ENCODE measurements at regions not wholly inside any gene's neighbourhood (a gene's known extent, or its start where the extent isn't known, plus 50 kb on each side); places are given as distances from the start of the nearest gene placed in this dataset.

- POLR2A ChIA-PET (ENCODE audit: unreplicated experiment): no interaction called here
- TF ChIP-seq EZH2 (IDR thresholded peaks at IDR 0.05; ENCODE audit: low read depth) (no peak), CTCF (conservative IDR thresholded peaks at IDR 0.05) (no peak)
- H4K20me1 ChIP-seq (ENCODE audit: insufficient read depth): peaks cover 4% of the 10 kb centered on the region; the same call in 1 of the 2 replicates
- CTCF ChIA-PET: no interaction called here
- no peak overlapping the region for H2AFZ ChIP-seq
- H3K4me2 ChIP-seq: no peak overlapping the region
- H3F3A ChIP-seq (ENCODE audit: insufficient read depth, low read depth): no peaks in the 10 kb centered on the region
- H3K9me2 ChIP-seq (ENCODE audit: insufficient read depth): no peaks in the 10 kb centered on the region
- no peak overlapping the region for H3K27ac ChIP-seq
- H3K36me3 ChIP-seq (ENCODE audit: low read depth): no peaks in the 10 kb centered on the region
- H3K27me3 ChIP-seq (ENCODE audit: insufficient read depth, low read depth): peaks cover 98% of the 10 kb centered on the region
- H3K79me2 ChIP-seq (ENCODE audit: low read depth): no peaks in the 10 kb centered on the region
- no peaks in the 10 kb centered on the region for H3K4me1 ChIP-seq (replicated peaks; ENCODE audit: insufficient read depth)
- DNase-seq: no peak
- H3K9me3 ChIP-seq (ENCODE audit: insufficient read depth, low read depth): no peaks in the 10 kb centered on the region
- intact Hi-C loops (cut with micrococcal nuclease; ENCODE audit: unreplicated experiment): no loop called here
- no TSS peak for BruUV-seq (replicated peaks)
- H3K4me3 ChIP-seq: no peak overlapping the region
These were observed 65.2 kb downstream of the SOX1 start for GRCh38 chr13:112132142-112132541.

- intact Hi-C loops (cut with micrococcal nuclease; ENCODE audit: unreplicated experiment): no loop called here
- ChIA-PET CTCF (no interaction called here), POLR2A (ENCODE audit: unreplicated experiment) (no interaction called here)
- no peak for DNase-seq
- H3K27ac ChIP-seq: no peak overlapping the region
- H3K9me2 ChIP-seq (ENCODE audit: insufficient read depth): no peaks in the 10 kb centered on the region
- no peak overlapping the region for H2AFZ ChIP-seq
- H3K4me3 ChIP-seq: no peak overlapping the region
- peaks cover 4% of the 10 kb centered on the region; the same call in 1 of the 2 replicates for H4K20me1 ChIP-seq (ENCODE audit: insufficient read depth)
- no TSS peak for BruUV-seq (replicated peaks)
- no peaks in the 10 kb centered on the region for H3K4me1 ChIP-seq (replicated peaks; ENCODE audit: insufficient read depth)
- H3K79me2 ChIP-seq (ENCODE audit: low read depth): no peaks in the 10 kb centered on the region
- no peaks in the 10 kb centered on the region for H3F3A ChIP-seq (ENCODE audit: insufficient read depth, low read depth)
- no peak overlapping the region for H3K4me2 ChIP-seq
- H3K36me3 ChIP-seq (ENCODE audit: low read depth): no peaks in the 10 kb centered on the region
- peaks cover 98% of the 10 kb centered on the region for H3K27me3 ChIP-seq (ENCODE audit: insufficient read depth, low read depth)
- TF ChIP-seq CTCF (conservative IDR thresholded peaks at IDR 0.05): no peak
- TF ChIP-seq EZH2 (IDR thresholded peaks at IDR 0.05; ENCODE audit: low read depth): no peak
- no peaks in the 10 kb centered on the region for H3K9me3 ChIP-seq (ENCODE audit: insufficient read depth, low read depth)
These were observed 65.7 kb downstream of the SOX1 start for GRCh38 chr13:112132619-112133018.

GRCh38 chr13:112133499-112134390, 66.8 kb downstream of the SOX1 start:
- TF ChIP-seq CTCF (conservative IDR thresholded peaks at IDR 0.05): no peak
- no peak for TF ChIP-seq EZH2 (IDR thresholded peaks at IDR 0.05; ENCODE audit: low read depth)
- Histone ChIP-seq H4K20me1 (ENCODE audit: insufficient read depth) (peaks cover 11% of the 10 kb centered on the region; the same call in 1 of the 2 replicates), H3K9me3 (ENCODE audit: insufficient read depth, low read depth) (no peaks in the 10 kb centered on the region), H3K4me3 (no peak overlapping the region), H2AFZ (no peak overlapping the region), H3K27ac (no peak overlapping the region), H3K79me2 (ENCODE audit: low read depth) (no peaks in the 10 kb centered on the region), H3K4me1 (replicated peaks; ENCODE audit: insufficient read depth) (no peaks in the 10 kb centered on the region), H3K4me2 (no peak overlapping the region), H3K27me3 (ENCODE audit: insufficient read depth, low read depth) (peaks cover 98% of the 10 kb centered on the region), H3K36me3 (ENCODE audit: low read depth) (no peaks in the 10 kb centered on the region), H3F3A (ENCODE audit: insufficient read depth, low read depth) (no peaks in the 10 kb centered on the region), H3K9me2 (ENCODE audit: insufficient read depth) (no peaks in the 10 kb centered on the region)
- ChIA-PET CTCF (no interaction called here), POLR2A (ENCODE audit: unreplicated experiment) (no interaction called here)
- no peak for DNase-seq
- intact Hi-C loops (cut with micrococcal nuclease; ENCODE audit: unreplicated experiment): no loop called here
- no TSS peak for BruUV-seq (replicated peaks)

Measured in PC-9 (cell line).